Dermis microvascular lymphatic vessel endothelial cell (primary cell): ENCODE measurements at regions not wholly inside any gene's neighbourhood (a gene's known extent, or its start where the extent isn't known, plus 50 kb on each side); places are given as distances from the start of the nearest gene placed in this dataset.

Experiments
- DNase-seq, 2 donors: peaks; one replicate each; pipeline versions ENCODE4 v3.0.0 to v3.0.0-alpha.2; 2010; ENCODE audit warnings: low read depth in 2 of 2

GRCh38 chr2:62596061-62596921, 90.3 kb upstream of the TMEM17 start:
- DNase-seq = peak in 1 of 2 donors; percentile 50

DNA sequence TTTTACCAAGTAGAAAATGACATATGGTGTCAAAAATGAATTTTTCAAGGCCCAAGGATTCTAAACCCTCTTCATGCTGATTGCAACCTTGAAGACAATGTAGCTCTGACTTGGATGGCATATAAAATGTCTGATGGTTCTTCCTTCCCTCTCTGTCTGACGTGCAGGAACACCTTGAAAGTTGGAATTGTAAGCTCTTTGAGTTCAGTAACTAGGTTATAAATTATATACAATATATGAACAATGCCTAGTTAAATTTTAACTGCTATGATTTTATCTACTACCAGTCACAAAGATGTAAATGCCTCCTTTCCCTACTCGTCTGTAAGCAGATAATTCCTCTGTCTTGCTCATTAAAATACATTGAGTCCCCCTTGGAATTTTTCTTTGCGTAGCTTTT, 89.5 kb upstream of the TMEM17 start:
- DNase-seq = no peak

GRCh38 chr2:62593825-62594224, 87.8 kb upstream of the TMEM17 start:
- no peak for DNase-seq

- DNase-seq = no peak
Measured at GRCh38 chr2:62591491-62591890, 85.5 kb upstream of the TMEM17 start.

- DNase-seq = no peak
Measured at GRCh38 chr2:62589691-62590356, 83.8 kb upstream of the TMEM17 start.

- DNase-seq = no peak
Measured at GRCh38 chr2:62587592-62587991, 81.6 kb upstream of the TMEM17 start.

DNA sequence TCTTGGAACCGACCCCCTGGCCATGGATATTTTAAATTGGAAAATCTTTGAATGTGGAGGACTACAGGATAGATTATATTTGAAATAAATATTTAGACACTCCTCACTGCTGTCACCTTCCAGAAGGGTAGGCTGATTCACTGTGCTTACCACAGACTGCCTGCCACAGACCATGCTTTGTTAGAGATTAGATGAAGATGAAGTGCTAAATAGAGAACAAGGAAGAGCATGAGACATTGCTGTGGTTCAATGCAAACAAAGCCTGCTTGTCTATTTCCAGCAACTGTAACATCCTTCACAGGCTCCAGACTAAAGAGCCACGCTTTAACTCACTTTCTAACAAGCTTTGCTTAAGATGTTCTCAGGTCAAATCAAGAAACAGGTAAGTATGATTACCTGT, 81.0 kb upstream of the TMEM17 start:
- DNase-seq = no peak

DNA sequence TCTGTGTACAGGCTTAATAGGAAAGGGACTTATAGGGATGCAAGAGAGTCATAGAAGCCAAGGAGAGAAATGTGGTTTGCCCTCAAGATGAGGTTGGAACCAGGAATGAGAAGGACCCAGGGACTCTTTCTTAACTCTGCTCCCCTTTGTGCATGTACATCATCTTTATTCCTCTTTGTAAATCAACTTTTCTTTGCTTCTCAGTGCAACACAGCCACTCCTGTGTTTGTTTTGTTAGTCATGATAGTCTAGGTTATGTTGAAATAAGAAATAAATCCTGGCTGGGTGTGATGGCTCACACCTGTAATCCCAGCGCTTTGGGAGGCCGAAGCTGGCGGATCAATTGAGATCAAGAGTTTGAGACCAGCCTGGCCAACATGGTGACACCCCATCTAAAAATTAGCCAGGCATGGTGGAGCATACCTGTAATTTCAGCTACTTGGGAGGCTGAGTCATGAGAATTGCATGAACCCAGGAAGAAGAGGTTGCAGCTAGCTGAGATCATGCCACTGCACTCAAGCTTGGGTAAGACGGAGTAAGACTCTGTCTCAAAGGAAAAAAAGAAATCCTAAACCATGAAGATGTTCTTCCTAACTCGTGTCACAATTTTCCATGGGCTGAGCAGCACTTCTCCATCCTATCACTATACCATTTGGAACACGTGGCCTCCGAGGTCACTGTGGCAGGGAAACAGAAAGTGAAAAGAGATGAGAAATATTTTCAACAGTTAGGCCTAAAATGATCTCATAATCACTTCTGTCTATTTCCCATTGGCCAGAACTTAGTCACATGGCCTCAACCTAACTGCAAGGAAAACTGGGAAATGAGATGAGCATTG, 73.0 kb upstream of the TMEM17 start:
- peak in 1 of 2 donors; percentile 3 for DNase-seq

DNA sequence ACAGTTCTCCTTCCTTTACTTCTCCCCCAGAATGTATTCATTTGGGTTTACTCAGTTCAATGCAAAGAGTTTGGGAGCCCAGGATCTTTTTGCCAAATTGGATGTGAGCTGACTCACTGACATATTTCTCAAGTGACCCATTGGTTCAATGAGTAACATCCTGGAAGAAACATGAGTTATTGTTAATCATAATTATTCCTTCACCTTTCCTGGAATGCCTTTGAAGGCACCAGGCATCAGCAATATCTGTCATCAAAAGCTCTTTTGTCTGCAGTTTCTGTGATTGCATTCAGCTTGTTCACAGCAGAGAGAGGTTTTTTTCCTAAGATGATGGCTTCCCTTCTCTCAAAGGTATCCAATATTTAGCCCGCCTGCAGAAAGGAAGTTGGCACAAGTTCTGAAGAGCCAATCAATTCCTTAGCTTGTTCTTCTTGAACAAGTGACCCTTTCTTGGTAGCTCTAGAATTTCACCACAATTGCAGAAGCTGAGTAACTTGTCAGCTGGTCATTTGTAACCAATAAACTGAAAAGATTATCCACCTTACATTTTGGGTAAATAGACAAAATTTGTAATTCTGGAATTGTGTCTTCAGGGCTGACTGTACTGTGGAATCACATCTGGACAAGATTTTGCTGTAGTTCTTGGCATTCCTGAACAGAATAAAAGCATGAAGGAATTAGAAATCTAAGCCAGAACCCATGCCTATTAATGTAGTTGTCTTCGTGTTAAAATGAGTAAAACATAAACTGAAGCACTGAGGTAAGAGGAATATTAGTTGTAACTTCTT, 72.2 kb upstream of the TMEM17 start:
- DNase-seq = peak in 1 of 2 donors; percentile 80

DNA sequence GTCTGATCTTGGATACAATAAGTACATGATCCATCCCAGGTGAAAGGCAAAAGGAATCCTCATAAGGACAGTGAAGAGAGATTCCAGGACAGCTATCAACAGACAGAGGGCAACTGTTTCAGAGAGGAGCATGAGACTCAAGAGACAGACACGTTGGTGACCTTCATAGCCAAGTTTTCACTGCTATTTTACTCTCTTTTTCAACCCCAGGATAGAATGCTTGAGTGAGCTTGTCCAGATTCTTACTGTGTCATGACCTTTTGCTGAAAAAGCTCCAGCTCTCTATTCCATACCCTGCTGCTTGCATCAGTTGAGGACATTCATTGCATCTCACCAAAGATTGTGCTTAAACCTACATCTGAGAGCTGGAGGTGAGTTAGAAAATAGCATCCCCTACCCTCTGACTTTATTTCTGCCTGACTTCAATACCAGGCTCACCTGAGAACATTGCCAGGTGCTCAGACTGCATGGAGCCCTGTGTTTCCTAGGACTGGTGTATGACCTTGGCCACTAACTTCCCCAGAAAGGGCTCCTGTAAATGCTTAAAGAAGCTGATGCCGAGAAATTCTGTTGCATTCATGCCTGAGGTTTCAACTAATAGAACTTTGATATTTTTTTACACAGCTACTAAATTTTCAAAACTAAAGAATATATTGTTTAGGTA, 70.4 kb upstream of the TMEM17 start:
- no peak for DNase-seq

DNA sequence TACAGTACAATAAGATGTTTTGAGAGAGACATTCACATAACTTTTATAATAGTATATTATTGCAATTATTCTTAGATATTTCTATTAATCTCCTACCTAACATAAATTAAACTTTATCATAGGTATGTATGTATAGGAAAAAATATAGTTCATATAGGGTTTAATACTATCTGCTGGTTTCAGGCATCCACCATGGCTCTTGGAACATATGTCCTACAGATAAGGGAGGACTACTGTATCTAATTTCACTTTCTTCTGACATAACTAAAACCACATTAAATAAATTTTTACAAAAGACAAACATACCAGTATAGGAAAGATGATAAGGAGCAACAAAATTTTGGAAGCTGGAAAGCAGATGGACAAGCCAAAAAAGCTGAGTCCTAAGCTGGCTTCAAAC, 67.9 kb upstream of the TMEM17 start:
- DNase-seq = no peak

DNA sequence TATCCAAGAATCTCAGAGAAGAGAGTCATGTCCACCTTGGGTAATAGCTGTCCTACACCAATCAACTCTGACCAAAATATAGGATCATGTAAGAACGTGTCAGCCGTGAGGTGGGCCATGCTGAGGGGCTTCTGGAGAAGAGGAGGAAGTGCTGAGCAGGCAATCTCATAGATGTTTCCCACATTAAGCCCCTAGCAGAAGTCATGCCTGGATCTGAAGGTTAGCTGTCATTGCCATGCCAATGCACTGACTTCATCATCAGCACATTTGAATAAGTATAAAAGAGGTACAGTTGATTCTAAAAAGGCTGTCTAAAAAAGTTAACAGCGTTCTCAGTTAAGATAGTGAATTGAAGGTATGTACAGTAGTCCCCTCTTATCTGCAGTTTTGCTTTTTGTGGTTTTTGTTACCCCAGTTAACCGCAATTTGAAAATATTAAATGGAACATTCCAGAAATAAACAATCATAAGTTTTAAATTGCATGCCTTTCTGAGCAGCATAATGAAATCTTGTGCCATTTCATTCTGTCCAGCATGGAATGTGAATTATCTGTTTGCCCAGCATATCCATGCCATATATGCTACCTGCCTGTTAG, 67.2 kb upstream of the TMEM17 start:
- DNase-seq = no peak

- DNase-seq = peak in 1 of 2 donors; percentile 19
Measured at GRCh38 chr2:62570861-62571698, 65.1 kb upstream of the TMEM17 start.

- no peak for DNase-seq
Measured at GRCh38 chr2:62569907-62570841, 64.2 kb upstream of the TMEM17 start.

- DNase-seq = no peak
Measured at GRCh38 chr2:62568983-62569837, 63.2 kb upstream of the TMEM17 start.

- no peak for DNase-seq
Measured at GRCh38 chr2:62568074-62568473, 62.1 kb upstream of the TMEM17 start.

GRCh38 chr2:62567669-62568068, 61.7 kb upstream of the TMEM17 start:
- no peak for DNase-seq
